Adrenal gland (tissue), 5 donors: ENCODE measurements at regions not wholly inside any gene's neighbourhood (a gene's known extent, or its start where the extent isn't known, plus 50 kb on each side); places are given as distances from the start of the nearest gene placed in this dataset.

Source experiments
- CTCF ChIP-seq, 6 experiments: fragments of 450-650 bp in 4 of 6; fragments of 200-600 bp in 2 of 6; sonication (generic) in 1 of 6; IDR thresholded peaks; 1 replicate in 5 of 6; 2 replicates in 1 of 6; pipeline versions ENCODE4 v1.5.1 to v1.8.0; 2016 to 2021; ENCODE audit warnings: antibody characterized with exemption in 6 of 6, mild to moderate bottlenecking in 2 of 6, moderate library complexity in 1 of 6
- POLR2A ChIP-seq, 2 donors: fragments of 450-650 bp; IDR thresholded peaks; one replicate each; pipeline ENCODE4 v1.6.1; 2017; ENCODE audit warnings: antibody characterized with exemption in 2 of 2, mild to moderate bottlenecking in 2 of 2, moderate library complexity in 1 of 2
- donor health status: DM: no; HTN: no; CAD: no.

- no peak for TF ChIP-seq CTCF (IDR thresholded peaks at IDR 0.05)
- TF ChIP-seq POLR2A (IDR thresholded peaks at IDR 0.05): no peak
These were observed 283.0 kb downstream of the MEIS1 start for GRCh38 chr2:66717973-66718372.
